ENCODE measurements at regions not wholly inside any gene's neighbourhood (a gene's known extent, or its start where the extent isn't known, plus 50 kb on each side); places are given as distances from the start of the nearest gene placed in this dataset.
"Not testable (repeated sequence)": the region's sequence is repeated elsewhere in the genome, so short reads cannot be mapped to it uniquely, and the experiment has no call there.

- not testable (repeated sequence) for DNase-seq (ENCODE audit: low read depth)
Observed at GRCh38 chr10:33007731-33008381, 49.8 kb upstream of the ITGB1 start.
